K562 (cell line): ENCODE measurements at regions not wholly inside any gene's neighbourhood (a gene's known extent, or its start where the extent isn't known, plus 50 kb on each side); places are given as distances from the start of the nearest gene placed in this dataset.

Experiments
- ATAC-seq: fragments of 200-7000 bp; cut with Tn5 transposase; 3 replicates; pipeline ENCODE4 v1.9.1; 2020; ENCODE audit warnings: moderate library complexity
- BruUV-seq: library from RNA; stranded (reverse); fragments of 400-500 nt; replicated peaks from 2 replicates; lab custom pipeline; 2021; lab: Mats Ljungman, UMichigan
- CTCF ChIA-PET: fragments of 300-600 bp; formaldehyde crosslinking; extraction: SDS; loops from one replicate; lab custom pipeline; 2021; ENCODE audit warnings: low intra/inter-chr PET ratio; lab: Yijun Ruan, JAX
- POLR2A ChIA-PET: fragments of 300-600, 350-650 bp; sonication (Branson Sonifier 250); formaldehyde crosslinking; extraction: SDS; loops from one replicate; lab custom pipeline; 2021; ENCODE audit warnings: antibody characterized with exemption, inconsistent platforms; lab: Yijun Ruan, JAX
- DNase-seq, 4 experiments: peaks; one replicate each; pipeline versions ENCODE4 v3.0.0 to v3.0.0-alpha.2; 2011 to 2018; ENCODE audit warnings: low spot score in 3 of 4, mixed read lengths in 3 of 4; ENCODE audit errors: extremely low read depth in 1 of 4
- FAIRE-seq: peaks from 2 replicates; lab custom pipeline; 2011; peaks lifted over from hg19 to GRCh38; lab: Jason Lieb, UNC
- H2AFZ ChIP-seq: 2 replicates; pipeline ENCODE4 v1.6.0; 2011; ENCODE audit warnings: low read depth, low read length, control low read depth, inconsistent platforms
- H3K27ac ChIP-seq: fragments of 200-600 bp; 3 replicates; pipeline ENCODE4 v1.8.0; 2011; ENCODE audit warnings: low read depth, mild to moderate bottlenecking, control low read depth, inconsistent platforms, low read length, moderate library complexity, mixed read lengths; ENCODE audit errors: extremely low read depth
- H3K27me3 ChIP-seq, 2 experiments: fragments of 300-600 bp in 1 of 2; 2 replicates in 1 of 2; 3 replicates in 1 of 2; pipeline versions ENCODE4 v1.6.0 to v1.8.0; 2011; ENCODE audit warnings: inconsistent platforms in 2 of 2, low read length in 2 of 2, mild to moderate bottlenecking in 1 of 2, mixed read lengths in 1 of 2, moderate library complexity in 1 of 2; ENCODE audit not compliant: control insufficient read depth in 2 of 2, insufficient read depth in 2 of 2
- H3K36me3 ChIP-seq: fragments of 300-600 bp; 3 replicates; pipeline ENCODE4 v1.8.0; 2011; ENCODE audit warnings: mild to moderate bottlenecking, low read length, inconsistent platforms; ENCODE audit not compliant: control insufficient read depth, insufficient read depth
- H3K4me1 ChIP-seq, 2 experiments: fragments of 200-600 bp in 1 of 2; replicated peaks in 1 of 2; 2 replicates in 1 of 2; 3 replicates in 1 of 2; pipeline versions ENCODE4 v1.5.1 to v1.8.0; 2011; ENCODE audit warnings: inconsistent platforms in 2 of 2, low read length in 2 of 2, mild to moderate bottlenecking in 1 of 2, mixed read lengths in 1 of 2, moderate library complexity in 1 of 2; ENCODE audit not compliant: control insufficient read depth in 2 of 2, insufficient read depth in 2 of 2
- H3K4me2 ChIP-seq: 2 replicates; pipeline ENCODE4 v1.6.1; 2011; ENCODE audit warnings: low read length, control low read depth, inconsistent platforms, mixed read lengths; ENCODE audit not compliant: insufficient read depth
- H3K4me3 ChIP-seq: fragments of 200-600 bp; sonication (generic), shearing (Covaris generic); 2 replicates; pipeline ENCODE4 v1.5.1; 2016; ENCODE audit warnings: control low read depth, inconsistent platforms
- H3K79me2 ChIP-seq: fragments of 200-600 bp; 3 replicates; pipeline ENCODE4 v1.8.0; 2011; ENCODE audit warnings: low read length, inconsistent platforms; ENCODE audit not compliant: control insufficient read depth, insufficient read depth
- H3K9ac ChIP-seq, 2 experiments: 2 replicates each; pipeline versions ENCODE4 v1.6.0 to v1.6.1; 2011; ENCODE audit warnings: low read depth in 2 of 2, low read length in 2 of 2, control low read depth in 1 of 2, inconsistent platforms in 1 of 2, mild to moderate bottlenecking in 1 of 2, mixed read lengths in 1 of 2; ENCODE audit not compliant: insufficient read depth in 1 of 2
- H3K9me1 ChIP-seq: one replicate; pipeline ENCODE4 v1.6.0; 2011; ENCODE audit warnings: inconsistent platforms, mild to moderate bottlenecking, low read length, moderate library complexity; ENCODE audit not compliant: control insufficient read depth, insufficient read depth
- H3K9me3 ChIP-seq: replicated peaks from 2 replicates; pipeline ENCODE4 v1.5.1; 2011; ENCODE audit warnings: low read depth, low read length, inconsistent platforms; ENCODE audit not compliant: control insufficient read depth, insufficient read depth
- H4K20me1 ChIP-seq: replicated peaks from 2 replicates; pipeline ENCODE4 v1.6.1; 2011; ENCODE audit warnings: low read length, inconsistent platforms, mixed read lengths; ENCODE audit not compliant: control insufficient read depth, insufficient read depth
- ADNP ChIP-seq: fragments of 200-800 bp; sonication (Bioruptor generic); IDR thresholded peaks from 2 replicates; pipeline ENCODE4 v1.6.1; 2016; ENCODE audit warnings: missing genetic modification characterization, missing compliant biosample characterization
- CTCF ChIP-seq, 3 experiments: IDR thresholded peaks in 2 of 3; conservative IDR thresholded peaks in 1 of 3; 2 replicates each; pipeline ENCODE4 v1.5.1; 2011 to 2012; ENCODE audit warnings: low read length in 3 of 3, mild to moderate bottlenecking in 3 of 3, control low read depth in 2 of 3, improper control_type of control experiment in 1 of 3, inconsistent platforms in 1 of 3, low read depth in 1 of 3, mixed read lengths in 1 of 3, moderate library complexity in 1 of 3; ENCODE audit not compliant: insufficient read depth in 2 of 3
- MYC ChIP-seq, 2 experiments: fragments of 250-450 bp in 1 of 2; sonication (Bioruptor Pico) in 1 of 2; IDR thresholded peaks; 2 replicates each; pipeline versions ENCODE4 v1.5.1 to v1.6.1; 2012 to 2021; ENCODE audit warnings: low read depth in 2 of 2, borderline replicate concordance in 1 of 2, improper control_type of control experiment in 1 of 2, low read length in 1 of 2, mild to moderate bottlenecking in 1 of 2, moderate library complexity in 1 of 2
- RAD21 ChIP-seq, 2 experiments: fragments of 250-450 bp in 1 of 2; fragments of 450-650 bp in 1 of 2; sonication (Bioruptor Pico) in 1 of 2; formaldehyde crosslinking in 1 of 2; IDR thresholded peaks in 1 of 2; conservative IDR thresholded peaks in 1 of 2; 2 replicates each; pipeline versions ENCODE4 v1.4.0 to v1.8.0; 2020 to 2022; ENCODE audit warnings: mild to moderate bottlenecking in 2 of 2, moderate library complexity in 1 of 2
- WGBS: fragments of 100-300 bp; shearing (Covaris generic); methylation state at CpG from one replicate; pipeline ENCODE4 v1.1.6; 2016; ENCODE audit warnings: low coverage, mixed read lengths; ENCODE audit not compliant: insufficient coverage; ENCODE audit errors: missing lambda C conversion rate; 5-methylcytosine and 5-hydroxymethylcytosine counted together
- in situ Hi-C: fragments of 300-500 bp; cut with MboI; formaldehyde crosslinking; loops from 4 replicates; pipeline ENCODE4 v1.15.0; 2018; ENCODE audit warnings: inconsistent platforms, mixed read lengths
- intact Hi-C: fragments of 100-400 bp; cut with micrococcal nuclease; formaldehyde crosslinking; loops from 2 replicates; pipeline ENCODE4 v1.14.2; 2022

DNA sequence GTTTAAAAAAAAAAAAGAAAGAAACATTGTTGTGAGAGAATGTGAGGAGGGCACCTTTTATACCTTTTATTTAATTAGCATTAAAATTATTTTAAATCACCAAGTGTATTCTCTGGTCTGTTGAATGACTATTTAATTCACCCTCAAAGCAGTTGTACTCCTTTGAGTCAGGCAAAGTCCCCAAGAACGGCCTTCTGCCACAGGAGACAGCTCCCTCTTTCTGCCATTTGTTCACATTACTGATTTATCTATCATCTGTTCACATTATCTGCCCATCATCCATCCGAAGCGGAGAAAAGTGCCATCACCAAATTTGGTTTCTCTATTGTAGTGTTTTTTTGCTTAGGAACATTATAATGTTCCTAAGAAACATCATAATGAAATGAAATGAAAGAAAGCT lies 240.7 kb upstream of the DPP10 start:
- Histone ChIP-seq H3K36me3 (no peaks in the 10 kb centered on the region), H3K9ac (no peak overlapping the region), H3K79me2 (no peaks in the 10 kb centered on the region), H3K4me2 (no peak overlapping the region), H2AFZ (no peak overlapping the region), H3K4me1 (no peaks in the 10 kb centered on the region), H3K9me3 (no peaks in the 10 kb centered on the region), H3K9me1 (no peaks in the 10 kb centered on the region), H3K27ac (no peak overlapping the region)
- intact Hi-C loops (no loop called here), in situ Hi-C loops (no loop called here)
- POLR2A ChIA-PET, result no interaction called here
- ATAC-seq, result no peak
- WGBS, result 3% methylated on average over 3 of the region's 3 CpGs
- TF ChIP-seq MYC (IDR thresholded peaks at IDR 0.05; ENCODE audit: low read depth, low read length), result no peak
- TF ChIP-seq MYC (CRISPR knock-in tag; IDR thresholded peaks at IDR 0.05; ENCODE audit: borderline replicate concordance, low read depth), result no peak
- TF ChIP-seq RAD21 (CRISPR knock-in tag; conservative IDR thresholded peaks at IDR 0.05 in 1 of 2, IDR thresholded peaks at IDR 0.05 in 1 of 2), result peak; percentile 19 to 37; a peak in 2 of 4 replicates
- TF ChIP-seq ADNP, result no peak
- peak in 1 of 3 experiments; percentile 5; a peak in 1 of 6 replicates for TF ChIP-seq CTCF (IDR thresholded peaks at IDR 0.05 in 2 of 3, conservative IDR thresholded peaks at IDR 0.05 in 1 of 3; ENCODE audit: insufficient read depth in 2 of 3, low read depth in 1 of 3, low read length in 3 of 3)
- TF ChIP-seq, all 486 proteins: peak for 2
- no peak for FAIRE-seq
- H3K4me3 ChIP-seq, result no peak overlapping the region
- BruUV-seq, result no TSS peak
- CTCF ChIA-PET, result no interaction called here
- no peaks in the 10 kb centered on the region for H3K27me3 ChIP-seq
- peak in 1 of 4 experiments; percentile 3 for DNase-seq
- H4K20me1 ChIP-seq, result no peaks in the 10 kb centered on the region
